ENCODE measurements at regions not wholly inside any gene's neighbourhood (a gene's known extent, or its start where the extent isn't known, plus 50 kb on each side); places are given as distances from the start of the nearest gene placed in this dataset.

DNA sequence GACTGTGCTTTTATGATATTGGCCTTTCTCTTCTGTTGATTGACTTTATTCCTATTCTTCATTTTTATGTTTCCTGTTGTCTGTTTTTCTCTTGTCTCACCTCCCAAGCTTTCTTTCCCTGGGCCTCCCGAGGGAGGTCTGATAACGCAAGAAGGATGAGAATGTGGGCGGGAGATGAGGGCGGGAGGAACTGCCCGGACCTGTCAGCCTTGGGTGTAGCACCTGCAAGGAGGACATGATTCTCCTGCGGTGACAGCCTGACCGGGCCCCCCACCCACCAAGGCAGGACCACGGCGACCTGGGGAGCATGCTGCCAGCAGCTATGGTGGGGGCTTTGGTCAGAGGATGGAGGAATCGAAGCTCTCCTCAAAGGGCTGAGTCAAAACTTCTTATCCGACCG lies 86.9 kb downstream of the PLEKHG1 start:
- Mint-ChIP-seq H3K27ac (no peak overlapping the region), H3K4me3 (no peak overlapping the region), H3K4me1 (no peaks in the 10 kb centered on the region), H3K9me3 (no peaks in the 10 kb centered on the region), H3K36me3 (ENCODE audit: low read depth) (no peaks in the 10 kb centered on the region), H3K27me3 (ENCODE audit: insufficient read depth) (no peaks in the 10 kb centered on the region)
- WGBS, 2 experiments (ENCODE audit: insufficient coverage in 1 of 2, insufficient read length in 1 of 2): 90% methylated on average over 12 of the region's 12 CpGs; no CpG with 5 or more reads in 1 of the 2 experiments
- Histone ChIP-seq H3K27ac (ENCODE audit: low read depth, low read length) (no peak overlapping the region), H3K4me1 (ENCODE audit: control insufficient read depth, insufficient read depth, low read length) (no peaks in the 10 kb centered on the region), H3K4me3 (ENCODE audit: low read length) (no peak overlapping the region), H3K36me3 (ENCODE audit: control insufficient read depth, insufficient read depth, low read length) (no peaks in the 10 kb centered on the region), H3K9ac (ENCODE audit: extremely low read depth, low read length, poor library complexity, severe bottlenecking) (no peak overlapping the region), H3K9me3 (ENCODE audit: control insufficient read depth, low read length) (no peaks in the 10 kb centered on the region), H3K27me3 (ENCODE audit: control insufficient read depth, insufficient read depth, low read length, poor library complexity, severe bottlenecking) (no peaks in the 10 kb centered on the region)
- DNase-seq: no peak
- no peak for TF ChIP-seq CTCF (conservative IDR thresholded peaks at IDR 0.05)

GRCh38 chr6:150687508-150687907 lies 87.8 kb downstream of the PLEKHG1 start:
- H3K4me3 ChIP-seq (ENCODE audit: low read length): no peak overlapping the region
- TF ChIP-seq CTCF (conservative IDR thresholded peaks at IDR 0.05): no peak
- H3K4me1 ChIP-seq (ENCODE audit: control insufficient read depth, insufficient read depth, low read length): no peaks in the 10 kb centered on the region
- H3K27me3 ChIP-seq (ENCODE audit: control insufficient read depth, insufficient read depth, low read length, poor library complexity, severe bottlenecking): no peaks in the 10 kb centered on the region
- Mint-ChIP-seq H3K4me1 (no peaks in the 10 kb centered on the region), H3K27me3 (ENCODE audit: insufficient read depth) (no peaks in the 10 kb centered on the region), H3K36me3 (ENCODE audit: low read depth) (no peaks in the 10 kb centered on the region), H3K9me3 (no peaks in the 10 kb centered on the region), H3K27ac (no peak overlapping the region), H3K4me3 (no peak overlapping the region)
- no peak overlapping the region for H3K9ac ChIP-seq (ENCODE audit: extremely low read depth, low read length, poor library complexity, severe bottlenecking)
- H3K36me3 ChIP-seq (ENCODE audit: control insufficient read depth, insufficient read depth, low read length): no peaks in the 10 kb centered on the region
- no peaks in the 10 kb centered on the region for H3K9me3 ChIP-seq (ENCODE audit: control insufficient read depth, low read length)
- H3K27ac ChIP-seq (ENCODE audit: low read depth, low read length): no peak overlapping the region
- no peak for DNase-seq
- WGBS, 2 experiments (ENCODE audit: insufficient coverage in 1 of 2, insufficient read length in 1 of 2): 94 to 97% methylated on average over 3 to 6 of the region's 6 CpGs

- Mint-ChIP-seq H3K27me3 (ENCODE audit: insufficient read depth) (no peaks in the 10 kb centered on the region), H3K4me3 (no peak overlapping the region), H3K27ac (no peak overlapping the region), H3K4me1 (no peaks in the 10 kb centered on the region), H3K36me3 (ENCODE audit: low read depth) (no peaks in the 10 kb centered on the region), H3K9me3 (no peaks in the 10 kb centered on the region)
- Histone ChIP-seq H3K36me3 (ENCODE audit: control insufficient read depth, insufficient read depth, low read length) (no peaks in the 10 kb centered on the region), H3K4me1 (ENCODE audit: control insufficient read depth, insufficient read depth, low read length) (no peaks in the 10 kb centered on the region), H3K4me3 (ENCODE audit: low read length) (no peak overlapping the region), H3K9me3 (ENCODE audit: control insufficient read depth, low read length) (no peaks in the 10 kb centered on the region), H3K9ac (ENCODE audit: extremely low read depth, low read length, poor library complexity, severe bottlenecking) (no peak overlapping the region), H3K27ac (ENCODE audit: low read depth, low read length) (no peak overlapping the region), H3K27me3 (ENCODE audit: control insufficient read depth, insufficient read depth, low read length, poor library complexity, severe bottlenecking) (no peaks in the 10 kb centered on the region)
- DNase-seq: no peak
- 98% methylated on average over 5 of the region's 5 CpGs; no CpG with 5 or more reads in 1 of the 2 experiments for WGBS, 2 experiments (ENCODE audit: insufficient coverage in 1 of 2, insufficient read length in 1 of 2)
- TF ChIP-seq CTCF (conservative IDR thresholded peaks at IDR 0.05): no peak
Observed at GRCh38 chr6:150689900-150690590, 90.4 kb downstream of the PLEKHG1 start.

Measured in endodermal cell (in vitro differentiated cells).